MM.1S (cell line): ENCODE measurements at regions not wholly inside any gene's neighbourhood (a gene's known extent, or its start where the extent isn't known, plus 50 kb on each side); places are given as distances from the start of the nearest gene placed in this dataset.

ENCODE experiments used
- DNase-seq: peaks from one replicate; pipeline ENCODE4 v3.0.0-alpha.2; 2015
- H2AFZ ChIP-seq: fragments of 300-600 bp; sonication (generic); 2 replicates; pipeline ENCODE4 v1.6.0; 2016; ENCODE audit warnings: antibody characterized with exemption, low read length
- H3F3A ChIP-seq: fragments of 300-600 bp; sonication (generic); 2 replicates; pipeline ENCODE4 v1.6.1; 2016; ENCODE audit warnings: mild to moderate bottlenecking, antibody characterized with exemption, low read length, moderate library complexity, mixed read lengths; ENCODE audit not compliant: insufficient read depth
- H3K27ac ChIP-seq: fragments of 300-600 bp; sonication (generic); 2 replicates; pipeline ENCODE4 v1.5.1; 2016; ENCODE audit warnings: mild to moderate bottlenecking, low read length
- H3K27me3 ChIP-seq: fragments of 300-600 bp; sonication (generic); replicated peaks from 2 replicates; pipeline ENCODE4 v1.6.0; 2016; ENCODE audit warnings: low read length; ENCODE audit not compliant: insufficient read depth
- H3K36me3 ChIP-seq: fragments of 300-600 bp; sonication (generic); replicated peaks from 2 replicates; pipeline ENCODE4 v1.6.1; 2016; ENCODE audit warnings: mild to moderate bottlenecking, low read length, mixed read lengths; ENCODE audit not compliant: insufficient read depth
- H3K4me1 ChIP-seq: fragments of 300-600 bp; sonication (generic); 2 replicates; pipeline ENCODE4 v1.6.1; 2016; ENCODE audit warnings: low read length, mixed read lengths
- H3K4me2 ChIP-seq: fragments of 300-600 bp; sonication (generic); 2 replicates; pipeline ENCODE4 v1.6.0; 2016; ENCODE audit warnings: low read depth, low read length
- H3K4me3 ChIP-seq: fragments of 300-600 bp; sonication (generic); 2 replicates; pipeline ENCODE4 v1.5.1; 2016; ENCODE audit warnings: low read length, mixed read lengths
- H3K79me2 ChIP-seq: fragments of 300-600 bp; sonication (generic); 2 replicates; pipeline ENCODE4 v1.6.1; 2016; ENCODE audit warnings: mixed run types, low read length, mixed read lengths
- H3K9ac ChIP-seq: fragments of 300-600 bp; sonication (generic); 2 replicates; pipeline ENCODE4 v1.6.1; 2016; ENCODE audit warnings: low read length, mixed read lengths
- H3K9me2 ChIP-seq: fragments of 300-600 bp; sonication (generic); replicated peaks from 2 replicates; pipeline ENCODE4 v1.6.1; 2016; ENCODE audit warnings: mild to moderate bottlenecking, low read length, mixed read lengths; ENCODE audit not compliant: insufficient read depth
- H3K9me3 ChIP-seq: fragments of 300-600 bp; sonication (generic); replicated peaks from 2 replicates; pipeline ENCODE4 v1.6.1; 2016; ENCODE audit warnings: mild to moderate bottlenecking, low read length, mixed read lengths; ENCODE audit not compliant: insufficient read depth
- H4K20me1 ChIP-seq: fragments of 300-600 bp; sonication (generic); 2 replicates; pipeline ENCODE4 v1.6.1; 2016; ENCODE audit warnings: mild to moderate bottlenecking, low read length, moderate library complexity, mixed read lengths; ENCODE audit not compliant: insufficient read depth
- CTCF ChIP-seq: fragments of 300-600 bp; sonication (generic); IDR thresholded peaks from 2 replicates; pipeline ENCODE4 v1.5.1; 2016; ENCODE audit warnings: antibody characterized with exemption, low read length, mixed read lengths
- EZH2 ChIP-seq: fragments of 300-600 bp; sonication (generic); optimal IDR thresholded peaks from 2 replicates; pipeline ENCODE3; 2017; ENCODE audit warnings: low read depth, mild to moderate bottlenecking, antibody characterized with exemption, low read length, mixed read lengths
- EZH2phosphoT487 ChIP-seq: fragments of 300-600 bp; sonication (generic); IDR thresholded peaks from 2 replicates; pipeline ENCODE4 v1.6.1; 2018; ENCODE audit warnings: antibody characterized with exemption, low read length

- no peak overlapping the region for H3K4me2 ChIP-seq
- no peaks in the 10 kb centered on the region for H3K36me3 ChIP-seq
- H3K27me3 ChIP-seq: no peaks in the 10 kb centered on the region
- no peak for DNase-seq
- H3K9me3 ChIP-seq: no peaks in the 10 kb centered on the region
- no peaks in the 10 kb centered on the region for H4K20me1 ChIP-seq
- H3K4me3 ChIP-seq: no peak overlapping the region
- H3K9me2 ChIP-seq: no peaks in the 10 kb centered on the region
- H3K27ac ChIP-seq: no peak overlapping the region
- no peaks in the 10 kb centered on the region for H3K4me1 ChIP-seq
- no peaks in the 10 kb centered on the region for H3K79me2 ChIP-seq
- H3F3A ChIP-seq: no peaks in the 10 kb centered on the region
- no peak overlapping the region for H2AFZ ChIP-seq
- H3K9ac ChIP-seq: no peak overlapping the region
- TF ChIP-seq CTCF (no peak), EZH2 (no peak), EZH2phosphoT487 (no peak)
These were observed 85.8 kb downstream of the SLC25A47 start for GRCh38 chr14:100409003-100409360.

- Histone ChIP-seq H3K9me3 (no peaks in the 10 kb centered on the region), H2AFZ (no peak overlapping the region), H4K20me1 (no peaks in the 10 kb centered on the region), H3K4me3 (no peak overlapping the region), H3F3A (no peaks in the 10 kb centered on the region), H3K27ac (no peak overlapping the region), H3K36me3 (no peaks in the 10 kb centered on the region), H3K79me2 (no peaks in the 10 kb centered on the region), H3K9ac (no peak overlapping the region), H3K9me2 (no peaks in the 10 kb centered on the region), H3K27me3 (no peaks in the 10 kb centered on the region), H3K4me2 (no peak overlapping the region), H3K4me1 (no peaks in the 10 kb centered on the region)
- no peak for DNase-seq
- TF ChIP-seq EZH2phosphoT487 (no peak), EZH2 (no peak), CTCF (no peak)
These were observed 86.5 kb downstream of the SLC25A47 start for GRCh38 chr14:100409651-100410050.

GRCh38 chr14:100410056-100410565, 87.0 kb downstream of the SLC25A47 start:
- no peak overlapping the region for H3K4me2 ChIP-seq
- no peak overlapping the region for H3K27ac ChIP-seq
- no peaks in the 10 kb centered on the region for H3K4me1 ChIP-seq
- no peak for TF ChIP-seq CTCF
- TF ChIP-seq EZH2phosphoT487: no peak
- TF ChIP-seq EZH2: no peak
- H3K4me3 ChIP-seq: no peak overlapping the region
- H3K9me3 ChIP-seq: no peaks in the 10 kb centered on the region
- no peak overlapping the region for H3K9ac ChIP-seq
- no peaks in the 10 kb centered on the region for H3K9me2 ChIP-seq
- DNase-seq: no peak
- no peaks in the 10 kb centered on the region for H3F3A ChIP-seq
- no peaks in the 10 kb centered on the region for H3K36me3 ChIP-seq
- H3K79me2 ChIP-seq: no peaks in the 10 kb centered on the region
- no peaks in the 10 kb centered on the region for H4K20me1 ChIP-seq
- H2AFZ ChIP-seq: no peak overlapping the region
- H3K27me3 ChIP-seq: no peaks in the 10 kb centered on the region

GRCh38 chr14:100413699-100414098, 90.6 kb downstream of the SLC25A47 start:
- no peak for DNase-seq

More at GRCh38 chr14:100413699-100414098, 90.6 kb downstream of the SLC25A47 start:
- TF ChIP-seq CTCF (no peak), EZH2 (no peak)
- Histone ChIP-seq H3K4me3 (no peak overlapping the region), H3K9me3 (no peaks in the 10 kb centered on the region), H3K27ac (no peak overlapping the region), H3F3A (no peaks in the 10 kb centered on the region), H3K9ac (no peak overlapping the region), H3K4me2 (no peak overlapping the region), H3K36me3 (no peaks in the 10 kb centered on the region), H4K20me1 (no peaks in the 10 kb centered on the region), H3K9me2 (no peaks in the 10 kb centered on the region), H3K4me1 (no peaks in the 10 kb centered on the region), H2AFZ (no peak overlapping the region), H3K79me2 (no peaks in the 10 kb centered on the region), H3K27me3 (no peaks in the 10 kb centered on the region)
